ENCODE measurements at regions not wholly inside any gene's neighbourhood (a gene's known extent, or its start where the extent isn't known, plus 50 kb on each side); places are given as distances from the start of the nearest gene placed in this dataset.
"Not testable (repeated sequence)": the region's sequence is repeated elsewhere in the genome, so short reads cannot be mapped to it uniquely, and the experiment has no call there.

GRCh38 chr10:93222876-93223275 lies 149.2 kb downstream of the CYP26A1 start:
- no peaks in the 10 kb centered on the region for H3K36me3 ChIP-seq (ENCODE audit: insufficient read depth, low read depth, low read length)
- no peaks in the 10 kb centered on the region for H3K27me3 ChIP-seq (ENCODE audit: insufficient read depth, low read length)
- H3K4me1 ChIP-seq (ENCODE audit: insufficient read depth, low read length) = no peaks in the 10 kb centered on the region
- H3K4me3 ChIP-seq (ENCODE audit: low read length) = no peak overlapping the region
- H3K9ac ChIP-seq (ENCODE audit: low read depth, low read length) = no peak overlapping the region
- H3K9me3 ChIP-seq (ENCODE audit: insufficient read depth, low read depth, low read length) = no peaks in the 10 kb centered on the region
- H3K27ac ChIP-seq (ENCODE audit: low read length) = no peak overlapping the region

- Histone ChIP-seq H3K4me1 (ENCODE audit: insufficient read depth, low read length) (no peaks in the 10 kb centered on the region), H3K9me3 (ENCODE audit: insufficient read depth, low read depth, low read length) (no peaks in the 10 kb centered on the region), H3K27me3 (ENCODE audit: insufficient read depth, low read length) (no peaks in the 10 kb centered on the region), H3K27ac (ENCODE audit: low read length) (no peak overlapping the region), H3K4me3 (ENCODE audit: low read length) (no peak overlapping the region), H3K9ac (ENCODE audit: low read depth, low read length) (no peak overlapping the region), H3K36me3 (ENCODE audit: insufficient read depth, low read depth, low read length) (no peaks in the 10 kb centered on the region)
These were observed 149.6 kb downstream of the CYP26A1 start for GRCh38 chr10:93223336-93223735.

GRCh38 chr10:93224005-93224779 lies 150.5 kb downstream of the CYP26A1 start:
- Histone ChIP-seq H3K27ac (ENCODE audit: low read length) (no peak overlapping the region), H3K36me3 (ENCODE audit: insufficient read depth, low read depth, low read length) (no peaks in the 10 kb centered on the region), H3K4me3 (ENCODE audit: low read length) (no peak overlapping the region), H3K9me3 (ENCODE audit: insufficient read depth, low read depth, low read length) (no peaks in the 10 kb centered on the region), H3K4me1 (ENCODE audit: insufficient read depth, low read length) (no peaks in the 10 kb centered on the region), H3K27me3 (ENCODE audit: insufficient read depth, low read length) (no peaks in the 10 kb centered on the region), H3K9ac (ENCODE audit: low read depth, low read length) (no peak overlapping the region)

GRCh38 chr10:93225938-93226337 lies 152.2 kb downstream of the CYP26A1 start:
- H3K9me3 ChIP-seq (ENCODE audit: insufficient read depth, low read depth, low read length) = no peaks in the 10 kb centered on the region
- no peaks in the 10 kb centered on the region for H3K36me3 ChIP-seq (ENCODE audit: insufficient read depth, low read depth, low read length)
- H3K27ac ChIP-seq (ENCODE audit: low read length) = no peak overlapping the region
- no peak overlapping the region for H3K4me3 ChIP-seq (ENCODE audit: low read length)
- H3K4me1 ChIP-seq (ENCODE audit: insufficient read depth, low read length) = no peaks in the 10 kb centered on the region
- no peaks in the 10 kb centered on the region for H3K27me3 ChIP-seq (ENCODE audit: insufficient read depth, low read length)
- no peak overlapping the region for H3K9ac ChIP-seq (ENCODE audit: low read depth, low read length)

GRCh38 chr10:93226619-93227018 lies 152.9 kb downstream of the CYP26A1 start:
- no peak overlapping the region for H3K4me3 ChIP-seq (ENCODE audit: low read length)
- H3K4me1 ChIP-seq (ENCODE audit: insufficient read depth, low read length) = no peaks in the 10 kb centered on the region
- no peaks in the 10 kb centered on the region for H3K9me3 ChIP-seq (ENCODE audit: insufficient read depth, low read depth, low read length)
- no peak overlapping the region for H3K27ac ChIP-seq (ENCODE audit: low read length)
- no peaks in the 10 kb centered on the region for H3K36me3 ChIP-seq (ENCODE audit: insufficient read depth, low read depth, low read length)
- H3K9ac ChIP-seq (ENCODE audit: low read depth, low read length) = no peak overlapping the region
- H3K27me3 ChIP-seq (ENCODE audit: insufficient read depth, low read length) = no peaks in the 10 kb centered on the region

GRCh38 chr10:93230596-93230995 lies 156.9 kb downstream of the CYP26A1 start:
- H3K27ac ChIP-seq (ENCODE audit: low read length); H3K27me3 ChIP-seq (ENCODE audit: insufficient read depth, low read length); H3K36me3 ChIP-seq (ENCODE audit: insufficient read depth, low read depth, low read length); H3K4me3 ChIP-seq (ENCODE audit: low read length); H3K9ac ChIP-seq (ENCODE audit: low read depth, low read length); H3K9me3 ChIP-seq (ENCODE audit: insufficient read depth, low read depth, low read length); H3K4me1 ChIP-seq (ENCODE audit: insufficient read depth, low read length): not testable (repeated sequence)

- H3K27ac ChIP-seq (ENCODE audit: low read length); H3K36me3 ChIP-seq (ENCODE audit: insufficient read depth, low read depth, low read length); H3K9ac ChIP-seq (ENCODE audit: low read depth, low read length); H3K4me3 ChIP-seq (ENCODE audit: low read length); H3K27me3 ChIP-seq (ENCODE audit: insufficient read depth, low read length); H3K4me1 ChIP-seq (ENCODE audit: insufficient read depth, low read length); H3K9me3 ChIP-seq (ENCODE audit: insufficient read depth, low read depth, low read length): not testable (repeated sequence)
These were observed 158.5 kb downstream of the CYP26A1 start for GRCh38 chr10:93232159-93232558.

- not testable (repeated sequence) for H3K4me3 ChIP-seq (ENCODE audit: low read length); H3K9me3 ChIP-seq (ENCODE audit: insufficient read depth, low read depth, low read length)
These were observed 161.2 kb downstream of the CYP26A1 start for GRCh38 chr10:93234940-93235339.

GRCh38 chr10:93235686-93236085 lies 162.0 kb downstream of the CYP26A1 start:
- Histone ChIP-seq H3K9me3 (ENCODE audit: insufficient read depth, low read depth, low read length) (no peaks in the 10 kb centered on the region), H3K4me1 (ENCODE audit: insufficient read depth, low read length) (peaks cover 4% of the 10 kb centered on the region), H3K36me3 (ENCODE audit: insufficient read depth, low read depth, low read length) (no peaks in the 10 kb centered on the region), H3K4me3 (ENCODE audit: low read length) (no peak overlapping the region), H3K27me3 (ENCODE audit: insufficient read depth, low read length) (peaks cover 5% of the 10 kb centered on the region; the same call in 1 of the 2 replicates), H3K27ac (ENCODE audit: low read length) (no peak overlapping the region), H3K9ac (ENCODE audit: low read depth, low read length) (no peak overlapping the region)

More at GRCh38 chr10:93234940-93235339, 161.2 kb downstream of the CYP26A1 start:
- H3K36me3 ChIP-seq (ENCODE audit: insufficient read depth, low read depth, low read length); H3K9ac ChIP-seq (ENCODE audit: low read depth, low read length); H3K27ac ChIP-seq (ENCODE audit: low read length); H3K4me1 ChIP-seq (ENCODE audit: insufficient read depth, low read length); H3K27me3 ChIP-seq (ENCODE audit: insufficient read depth, low read length): not testable (repeated sequence)

GRCh38 chr10:93236393-93237040 lies 162.8 kb downstream of the CYP26A1 start:
- Histone ChIP-seq H3K4me3 (ENCODE audit: low read length) (no peak overlapping the region), H3K4me1 (ENCODE audit: insufficient read depth, low read length) (peaks cover 4% of the 10 kb centered on the region), H3K36me3 (ENCODE audit: insufficient read depth, low read depth, low read length) (no peaks in the 10 kb centered on the region), H3K9ac (ENCODE audit: low read depth, low read length) (no peak overlapping the region), H3K27ac (ENCODE audit: low read length) (no peak overlapping the region), H3K9me3 (ENCODE audit: insufficient read depth, low read depth, low read length) (no peaks in the 10 kb centered on the region), H3K27me3 (ENCODE audit: insufficient read depth, low read length) (peaks cover 5% of the 10 kb centered on the region; the same call in 1 of the 2 replicates)

- H3K4me1 ChIP-seq (ENCODE audit: insufficient read depth, low read length) = no peaks in the 10 kb centered on the region
- H3K9ac ChIP-seq (ENCODE audit: low read depth, low read length) = no peak overlapping the region
- no peak overlapping the region for H3K4me3 ChIP-seq (ENCODE audit: low read length)
- no peaks in the 10 kb centered on the region for H3K36me3 ChIP-seq (ENCODE audit: insufficient read depth, low read depth, low read length)
- H3K27ac ChIP-seq (ENCODE audit: low read length) = no peak overlapping the region
- no peaks in the 10 kb centered on the region for H3K27me3 ChIP-seq (ENCODE audit: insufficient read depth, low read length)
- no peaks in the 10 kb centered on the region for H3K9me3 ChIP-seq (ENCODE audit: insufficient read depth, low read depth, low read length)
These were observed 171.5 kb downstream of the CYP26A1 start for GRCh38 chr10:93245147-93245546.

- Histone ChIP-seq H3K9me3 (ENCODE audit: insufficient read depth, low read depth, low read length) (no peaks in the 10 kb centered on the region), H3K4me1 (ENCODE audit: insufficient read depth, low read length) (no peaks in the 10 kb centered on the region), H3K9ac (ENCODE audit: low read depth, low read length) (no peak overlapping the region), H3K4me3 (ENCODE audit: low read length) (no peak overlapping the region), H3K27me3 (ENCODE audit: insufficient read depth, low read length) (no peaks in the 10 kb centered on the region), H3K27ac (ENCODE audit: low read length) (no peak overlapping the region), H3K36me3 (ENCODE audit: insufficient read depth, low read depth, low read length) (no peaks in the 10 kb centered on the region)
These were observed 172.1 kb downstream of the CYP26A1 start for GRCh38 chr10:93245779-93246178.

Measured in iPS-20b (cell line).